Natural killer cell treated with Interleukin-12 subunit alpha and Interleukin-12 subunit beta and Interleukin-15 and Interleukin-18, amount 100 ng/mL, for 72 hours (primary cell): ENCODE measurements at regions not wholly inside any gene's neighbourhood (a gene's known extent, or its start where the extent isn't known, plus 50 kb on each side); places are given as distances from the start of the nearest gene placed in this dataset.
A peak's percentile ranks its signal among the peaks of the same experiment; 100 is the strongest.

Experiments
- ATAC-seq, 2 donors: fragments of 150-1000 bp; cut with Tn5 transposase in 1 of 2; sonication (Bioruptor Pico), chemical (Tn5 transposase) in 1 of 2; 2 replicates each; pipeline ENCODE4 v1.10.0; 2021
- DNase-seq: peaks from one replicate; pipeline ENCODE4 v3.0.0; 2022; ENCODE audit warnings: low spot score
- H3K27ac Mint-ChIP-seq, 2 donors: 1 replicate in 1 of 2; 2 replicates in 1 of 2; pipeline ENCODE4 v1.8.0; 2022; ENCODE audit warnings: mixed read lengths in 2 of 2, mild to moderate bottlenecking in 1 of 2, moderate library complexity in 1 of 2
- H3K27me3 Mint-ChIP-seq, 2 donors: 1 replicate in 1 of 2; 2 replicates in 1 of 2; pipeline ENCODE4 v1.8.0; 2022; ENCODE audit warnings: mixed read lengths in 2 of 2
- H3K36me3 Mint-ChIP-seq: one replicate; pipeline ENCODE4 v1.8.0; 2022; ENCODE audit warnings: mixed read lengths
- H3K4me1 Mint-ChIP-seq, 2 donors: 1 replicate in 1 of 2; 2 replicates in 1 of 2; pipeline ENCODE4 v1.8.0; 2022; ENCODE audit warnings: low read depth in 2 of 2, mixed read lengths in 2 of 2, mild to moderate bottlenecking in 1 of 2
- H3K4me3 Mint-ChIP-seq: one replicate; pipeline ENCODE4 v1.8.0; 2022; ENCODE audit warnings: mixed read lengths
- H3K9me3 Mint-ChIP-seq: 2 replicates; pipeline ENCODE4 v1.8.0; 2022; ENCODE audit warnings: mixed read lengths

DNA sequence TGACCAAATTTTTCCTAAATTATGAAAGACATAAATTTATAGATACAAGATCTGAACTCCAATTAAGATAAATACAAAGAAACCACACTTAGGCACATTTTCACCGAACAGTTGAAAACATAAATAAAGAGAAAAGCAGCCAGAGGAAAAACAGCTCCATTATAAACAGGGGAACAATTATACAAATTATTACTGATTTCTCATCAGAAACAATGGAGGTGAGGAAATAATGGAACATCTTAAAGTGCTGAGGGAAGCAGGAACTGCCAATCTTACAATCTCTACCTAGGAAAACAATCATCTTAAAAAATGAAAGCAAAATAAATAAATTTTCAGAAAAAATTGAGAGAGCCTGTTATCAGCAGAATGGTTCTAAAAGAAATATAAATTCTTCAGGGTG, 234.4 kb upstream of the PMFBP1 start:
- Mint-ChIP-seq H3K27ac (no peak overlapping the region), H3K4me3 (no peak overlapping the region), H3K4me1 (no peaks in the 10 kb centered on the region), H3K27me3 (peaks cover 0 to 10% of the 10 kb centered on the region in 2 donors), H3K36me3 (peaks cover 4% of the 10 kb centered on the region), H3K9me3 (no peaks in the 10 kb centered on the region)
- DNase-seq (no peak), ATAC-seq (no peak)

DNA sequence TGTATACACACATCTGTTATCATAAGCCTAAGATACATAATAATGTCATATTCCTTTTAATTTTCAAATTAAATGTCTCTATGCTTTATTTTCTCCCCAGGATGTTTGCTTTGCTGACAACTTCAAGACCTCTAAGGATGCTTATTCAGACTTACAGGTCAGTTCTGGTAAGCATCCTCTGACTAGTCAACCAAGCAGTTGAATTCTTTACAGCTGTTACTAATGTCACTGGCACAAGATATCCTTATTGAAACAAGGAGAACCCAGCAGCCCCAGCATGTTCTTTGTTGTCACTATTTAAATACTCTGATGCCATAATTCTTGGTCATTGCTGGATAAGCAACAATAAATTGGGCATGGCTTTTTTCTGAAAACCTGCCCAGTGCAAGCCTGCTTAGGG, 232.3 kb upstream of the PMFBP1 start:
- DNase-seq (no peak), ATAC-seq (no peak)
- Mint-ChIP-seq H3K36me3 (peaks cover 4% of the 10 kb centered on the region), H3K4me1 (no peaks in the 10 kb centered on the region), H3K9me3 (no peaks in the 10 kb centered on the region), H3K27ac (no peak overlapping the region), H3K27me3 (peaks cover 0 to 10% of the 10 kb centered on the region in 2 donors), H3K4me3 (no peak overlapping the region)

DNA sequence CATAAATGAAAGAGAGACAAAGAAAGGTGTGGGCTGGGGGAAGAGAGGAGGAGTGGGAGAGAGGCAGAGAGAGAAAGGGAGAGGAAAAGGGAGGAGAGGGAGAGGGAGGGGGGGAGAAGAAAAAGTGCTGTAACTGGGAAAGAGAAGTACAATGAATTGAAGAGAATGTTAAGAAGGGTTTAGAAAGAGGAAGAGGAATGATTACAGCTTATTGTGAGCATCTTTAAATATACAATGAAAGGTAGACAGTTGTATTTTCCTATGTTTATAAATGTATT, 229.1 kb upstream of the PMFBP1 start:
- ATAC-seq (no peak), DNase-seq (no peak)
- Mint-ChIP-seq H3K36me3 (peaks cover 4% of the 10 kb centered on the region), H3K27me3 (peaks cover 0 to 10% of the 10 kb centered on the region in 2 donors), H3K4me1 (no peaks in the 10 kb centered on the region), H3K4me3 (no peak overlapping the region), H3K27ac (peak overlapping the region in 1 of 2 donors; percentile 11), H3K9me3 (no peaks in the 10 kb centered on the region)

DNA sequence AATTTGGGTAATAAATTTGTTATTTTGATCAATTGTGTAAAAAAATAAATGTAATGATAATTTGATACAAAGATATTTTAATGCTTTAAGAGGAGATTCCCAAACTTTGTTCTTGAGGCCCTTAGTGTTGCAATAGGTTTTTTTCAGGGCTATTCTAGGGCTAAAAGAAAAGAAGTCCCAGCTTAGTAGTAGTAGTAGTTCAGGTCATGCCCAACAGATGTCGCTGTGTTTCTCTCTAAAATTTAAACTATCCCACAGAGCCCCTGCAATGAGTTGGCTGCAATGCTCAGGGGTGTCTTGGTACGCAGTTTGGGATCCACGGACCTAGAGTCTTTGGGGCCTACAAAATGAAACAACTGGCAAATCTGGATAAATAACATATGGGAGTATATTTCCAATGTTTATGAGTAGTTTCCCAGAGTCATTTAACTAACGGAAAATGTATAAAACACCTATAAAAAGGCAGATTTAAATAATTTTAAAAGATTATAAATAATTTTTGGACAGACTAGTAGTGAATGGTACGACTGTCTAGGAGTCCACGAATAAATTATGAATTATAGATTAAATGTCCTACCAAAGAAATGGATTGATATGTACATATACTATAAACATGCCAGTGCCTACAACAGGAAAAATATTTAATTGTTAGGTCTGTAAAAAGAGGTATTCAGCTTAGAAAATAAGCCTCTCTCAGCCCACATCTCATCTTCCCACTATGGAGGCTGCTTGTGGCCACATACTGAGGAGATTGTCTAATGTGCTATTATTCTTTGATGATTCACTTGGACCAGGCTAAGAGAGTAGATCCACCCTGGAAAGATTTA, 228.5 kb upstream of the PMFBP1 start:
- no peak for DNase-seq
- no peak for ATAC-seq
- Mint-ChIP-seq H3K4me3 (no peak overlapping the region), H3K9me3 (no peaks in the 10 kb centered on the region), H3K4me1 (no peaks in the 10 kb centered on the region), H3K36me3 (peaks cover 4% of the 10 kb centered on the region), H3K27ac (peak overlapping the region in 1 of 2 donors; percentile 11), H3K27me3 (peaks cover 0 to 7% of the 10 kb centered on the region in 2 donors)

DNA sequence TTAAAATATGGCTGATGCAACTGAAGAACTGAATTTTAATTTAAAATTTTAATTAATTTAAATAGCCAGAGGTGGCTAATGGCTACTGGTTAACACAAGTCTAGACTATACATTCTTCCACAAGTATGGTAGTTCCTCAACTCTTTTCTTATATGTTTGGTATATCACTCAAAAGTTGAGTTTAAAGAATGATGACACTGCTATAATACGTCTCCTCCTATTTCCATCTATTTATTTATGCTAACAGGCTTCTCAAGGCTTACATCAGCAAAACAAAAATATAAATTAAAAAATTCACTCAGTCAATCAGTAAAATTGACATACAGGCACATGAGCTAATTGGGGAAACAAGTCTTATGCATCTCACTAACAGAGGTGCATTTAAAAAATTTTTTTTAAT, 227.9 kb upstream of the PMFBP1 start:
- no peak overlapping the region for H3K4me3 Mint-ChIP-seq
- H3K4me1 Mint-ChIP-seq: no peaks in the 10 kb centered on the region
- H3K9me3 Mint-ChIP-seq: no peaks in the 10 kb centered on the region
- ATAC-seq (no peak), DNase-seq (no peak)
- H3K27me3 Mint-ChIP-seq: peaks cover 0 to under 1% of the 10 kb centered on the region in 2 donors
- no peak overlapping the region for H3K27ac Mint-ChIP-seq
- no peaks in the 10 kb centered on the region for H3K36me3 Mint-ChIP-seq

DNA sequence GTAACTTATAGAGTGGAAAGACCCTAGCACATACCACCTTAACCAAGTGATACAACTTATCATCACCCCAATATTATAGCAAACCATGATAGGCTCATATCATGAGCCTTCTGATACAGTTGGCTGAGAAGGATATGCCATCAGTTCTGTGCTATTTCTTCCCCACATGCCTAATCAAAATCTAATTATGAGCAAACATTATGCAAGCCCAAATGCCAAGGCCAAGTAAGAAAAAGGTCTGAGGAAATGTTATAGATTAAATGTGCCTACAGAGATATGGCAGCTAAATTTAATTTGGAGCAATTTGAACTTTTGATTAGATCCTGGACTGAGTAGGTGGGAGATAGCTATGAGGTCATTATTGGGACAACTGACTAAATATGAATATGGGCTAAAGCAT, 225.9 kb upstream of the PMFBP1 start:
- H3K27ac Mint-ChIP-seq: no peak overlapping the region
- peaks cover 5% of the 10 kb centered on the region for H3K9me3 Mint-ChIP-seq
- H3K4me1 Mint-ChIP-seq: no peaks in the 10 kb centered on the region
- H3K36me3 Mint-ChIP-seq: peaks cover 5% of the 10 kb centered on the region
- H3K27me3 Mint-ChIP-seq: no peaks in the 10 kb centered on the region
- DNase-seq (no peak), ATAC-seq (no peak)
- no peak overlapping the region for H3K4me3 Mint-ChIP-seq

DNA sequence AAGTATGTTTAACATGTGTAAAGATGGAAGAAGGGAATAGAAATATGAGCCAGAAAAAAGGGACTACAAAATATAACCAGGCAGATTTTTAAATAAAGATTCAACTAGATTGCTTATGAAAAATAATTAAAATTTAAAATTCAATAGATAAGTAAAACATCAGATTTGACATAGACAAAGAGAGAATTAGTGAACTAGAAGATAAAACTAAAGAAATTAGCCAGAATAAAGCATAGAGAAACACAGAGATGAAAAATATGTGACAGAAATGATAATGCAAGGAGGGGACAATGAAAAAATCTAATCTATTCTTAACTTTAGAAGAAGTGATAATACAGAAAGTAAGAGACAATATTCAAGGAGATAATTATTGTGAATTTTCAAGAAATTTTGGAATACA, 222.6 kb upstream of the PMFBP1 start:
- DNase-seq: no peak
- peaks cover 5% of the 10 kb centered on the region for H3K36me3 Mint-ChIP-seq

DNA sequence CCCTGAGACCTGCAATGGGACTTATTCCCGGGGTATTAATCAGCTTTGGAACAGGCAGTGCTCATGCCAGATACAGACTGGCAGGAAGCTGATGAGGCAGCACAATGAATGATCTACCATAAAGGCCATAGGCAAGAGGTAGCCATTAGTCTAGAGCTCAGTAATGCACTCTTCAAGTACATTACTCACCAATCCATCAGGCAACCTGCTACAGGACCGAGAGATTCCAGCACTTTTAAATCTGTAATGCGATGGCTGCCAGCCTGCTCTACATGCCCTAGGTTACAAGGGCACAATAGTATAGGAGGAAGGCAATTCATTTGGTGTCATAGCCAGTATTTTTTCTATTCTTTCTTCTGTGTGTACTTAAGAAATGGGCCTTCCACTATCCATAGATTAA, 217.8 kb upstream of the PMFBP1 start:
- Mint-ChIP-seq H3K4me3 (no peak overlapping the region), H3K27me3 (no peaks in the 10 kb centered on the region), H3K9me3 (peaks cover 5% of the 10 kb centered on the region), H3K27ac (no peak overlapping the region), H3K4me1 (no peaks in the 10 kb centered on the region), H3K36me3 (peaks cover 12% of the 10 kb centered on the region)
- DNase-seq: no peak
- no peak for ATAC-seq

More for the DNA sequence above, 222.6 kb upstream of the PMFBP1 start:
- no peak for ATAC-seq
- H3K9me3 Mint-ChIP-seq: peaks cover 5% of the 10 kb centered on the region
- H3K27ac Mint-ChIP-seq: no peak overlapping the region
- H3K4me1 Mint-ChIP-seq: no peaks in the 10 kb centered on the region
- no peak overlapping the region for H3K4me3 Mint-ChIP-seq
- no peaks in the 10 kb centered on the region for H3K27me3 Mint-ChIP-seq

DNA sequence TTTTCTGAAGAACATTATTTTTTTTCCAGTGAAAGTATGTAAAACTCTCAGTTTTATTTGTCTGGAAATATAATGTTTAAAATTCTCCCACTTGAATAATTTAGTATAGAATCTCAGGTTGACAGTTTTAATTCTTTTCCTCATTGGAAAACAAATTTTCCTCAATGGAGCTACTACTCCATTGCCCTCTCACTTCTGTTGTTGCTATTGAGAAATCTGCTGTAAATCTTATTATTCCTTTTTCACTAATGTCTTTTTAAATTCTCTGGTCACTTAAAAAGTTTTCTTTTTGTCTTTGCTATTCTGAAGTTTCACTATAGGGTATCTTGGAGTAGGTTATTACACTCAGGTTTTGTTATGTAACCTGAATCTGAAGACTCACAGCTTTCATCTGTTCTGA, 216.1 kb upstream of the PMFBP1 start:
- ATAC-seq: no peak
- H3K36me3 Mint-ChIP-seq: peaks cover 7% of the 10 kb centered on the region
- no peak overlapping the region for H3K27ac Mint-ChIP-seq
- H3K9me3 Mint-ChIP-seq: no peaks in the 10 kb centered on the region
- H3K27me3 Mint-ChIP-seq: no peaks in the 10 kb centered on the region
- H3K4me3 Mint-ChIP-seq: no peak overlapping the region
- H3K4me1 Mint-ChIP-seq: no peaks in the 10 kb centered on the region
- DNase-seq: no peak

DNA sequence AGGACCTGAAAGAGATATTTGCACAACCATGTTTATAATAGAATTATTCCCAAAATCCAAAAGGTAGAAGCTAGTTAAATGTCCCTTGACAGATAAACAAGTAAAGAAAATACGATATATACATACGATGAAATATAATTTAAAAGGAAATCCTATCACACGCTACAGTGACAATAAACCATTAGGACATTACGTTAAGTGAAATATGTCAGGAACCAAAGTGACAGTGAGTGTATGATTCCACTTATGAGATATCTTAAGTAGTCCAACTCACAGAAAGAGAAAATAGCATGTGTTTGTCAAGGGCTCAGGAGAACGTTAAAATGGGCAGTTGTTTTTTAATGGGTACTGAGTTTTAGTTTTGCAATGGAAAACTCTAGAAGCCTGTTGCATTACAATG, 212.7 kb upstream of the PMFBP1 start:
- Mint-ChIP-seq H3K36me3 (peaks cover 7% of the 10 kb centered on the region), H3K27me3 (no peaks in the 10 kb centered on the region), H3K4me3 (no peak overlapping the region), H3K9me3 (no peaks in the 10 kb centered on the region), H3K27ac (no peak overlapping the region), H3K4me1 (no peaks in the 10 kb centered on the region)
- DNase-seq (no peak), ATAC-seq (no peak)

DNA sequence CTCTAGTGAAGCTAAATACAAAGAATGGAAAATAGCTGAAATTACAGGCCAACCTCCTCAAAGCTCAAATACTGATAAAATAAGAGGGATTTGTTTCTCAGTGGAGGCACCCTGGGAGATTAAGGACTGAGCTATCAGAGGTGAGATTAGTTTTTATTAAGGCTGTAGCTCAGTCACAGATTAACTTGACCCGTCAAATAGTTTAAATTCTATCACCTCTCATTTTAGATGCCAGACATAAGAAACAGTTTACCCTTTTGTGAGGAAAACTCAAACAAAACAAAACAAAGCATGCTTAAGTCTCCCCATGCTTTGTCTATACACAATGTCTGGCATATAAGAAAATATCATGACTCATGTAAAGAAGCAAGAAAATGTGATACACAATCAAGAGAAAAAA, 208.3 kb upstream of the PMFBP1 start:
- no peak overlapping the region for H3K4me3 Mint-ChIP-seq

DNA sequence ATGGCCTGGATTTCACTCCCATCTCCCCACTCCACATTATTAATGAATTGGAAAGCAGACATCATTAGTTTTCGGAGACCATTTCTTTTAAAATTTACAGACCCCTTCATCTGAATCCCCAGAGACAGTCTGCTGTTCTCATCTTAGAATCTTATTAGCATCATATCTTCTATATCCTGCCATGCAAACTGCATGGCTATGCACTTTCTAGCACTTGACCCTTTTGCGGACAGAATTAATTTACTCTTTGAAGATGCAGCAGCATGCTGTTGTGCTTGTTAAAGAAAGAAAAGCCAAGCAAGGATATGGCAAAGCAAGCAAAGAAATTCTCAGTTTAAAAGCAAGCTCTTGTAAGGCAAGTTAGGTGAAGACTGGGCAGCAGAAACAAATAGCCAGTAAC, 201.2 kb upstream of the PMFBP1 start:
- ATAC-seq: no peak
- Mint-ChIP-seq H3K36me3 (no peaks in the 10 kb centered on the region), H3K4me1 (no peaks in the 10 kb centered on the region), H3K27ac (no peak overlapping the region), H3K4me3 (no peak overlapping the region), H3K9me3 (no peaks in the 10 kb centered on the region), H3K27me3 (no peaks in the 10 kb centered on the region)
- DNase-seq: no peak

More for the DNA sequence above, 208.3 kb upstream of the PMFBP1 start:
- Mint-ChIP-seq H3K4me1 (no peaks in the 10 kb centered on the region), H3K9me3 (no peaks in the 10 kb centered on the region), H3K36me3 (no peaks in the 10 kb centered on the region), H3K27ac (no peak overlapping the region), H3K27me3 (no peaks in the 10 kb centered on the region)
- DNase-seq (no peak), ATAC-seq (no peak)

DNA sequence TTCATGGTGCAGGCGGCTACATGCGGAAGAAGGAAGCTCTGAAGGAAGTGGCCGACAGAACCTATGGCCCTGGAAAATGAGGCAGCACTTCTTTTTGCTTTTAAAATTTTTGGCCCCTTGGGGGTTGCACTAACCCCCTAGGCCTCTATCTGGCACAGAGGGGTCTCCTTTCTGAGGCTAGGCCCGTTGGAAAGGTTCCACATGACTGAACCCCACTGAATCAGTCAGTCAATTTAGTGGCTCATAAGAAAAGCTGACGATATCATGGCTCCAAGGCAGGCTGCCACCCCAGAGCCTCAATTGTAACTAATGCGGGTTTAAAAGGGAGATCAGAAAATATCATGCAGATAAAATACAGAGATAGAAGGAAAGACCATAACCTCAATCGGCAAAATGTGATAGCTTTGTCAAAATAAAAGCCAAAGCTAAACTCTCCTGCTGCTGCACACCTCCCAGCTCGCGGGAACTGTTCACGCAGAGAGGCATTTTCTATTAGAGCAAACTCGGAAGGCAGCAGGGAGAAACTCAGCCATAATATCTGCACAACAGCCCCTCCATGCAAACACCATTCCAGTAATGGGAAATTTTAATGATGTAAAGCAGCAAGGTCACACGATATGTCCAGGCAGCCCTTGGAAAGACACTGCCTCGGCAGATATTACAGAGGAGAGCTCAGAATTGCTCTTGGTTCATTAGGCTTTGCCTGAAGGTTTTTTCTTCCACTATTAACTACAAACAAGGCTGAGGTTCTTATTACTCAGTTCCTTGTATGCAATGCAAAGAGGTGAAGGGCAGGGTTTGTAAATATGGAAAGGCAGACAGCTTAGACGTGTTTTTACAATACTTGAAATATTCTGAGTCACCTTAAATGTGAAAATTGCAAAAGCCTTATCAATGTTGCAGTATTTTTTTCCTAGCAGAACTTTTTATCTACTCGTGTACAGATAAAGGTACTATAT, 200.4 kb upstream of the PMFBP1 start:
- DNase-seq (no peak), ATAC-seq (no peak)
- no peaks in the 10 kb centered on the region for H3K4me1 Mint-ChIP-seq
- no peak overlapping the region for H3K27ac Mint-ChIP-seq
- no peaks in the 10 kb centered on the region for H3K27me3 Mint-ChIP-seq
- no peak overlapping the region for H3K4me3 Mint-ChIP-seq
- H3K9me3 Mint-ChIP-seq: no peaks in the 10 kb centered on the region
- H3K36me3 Mint-ChIP-seq: peaks cover 4% of the 10 kb centered on the region

DNA sequence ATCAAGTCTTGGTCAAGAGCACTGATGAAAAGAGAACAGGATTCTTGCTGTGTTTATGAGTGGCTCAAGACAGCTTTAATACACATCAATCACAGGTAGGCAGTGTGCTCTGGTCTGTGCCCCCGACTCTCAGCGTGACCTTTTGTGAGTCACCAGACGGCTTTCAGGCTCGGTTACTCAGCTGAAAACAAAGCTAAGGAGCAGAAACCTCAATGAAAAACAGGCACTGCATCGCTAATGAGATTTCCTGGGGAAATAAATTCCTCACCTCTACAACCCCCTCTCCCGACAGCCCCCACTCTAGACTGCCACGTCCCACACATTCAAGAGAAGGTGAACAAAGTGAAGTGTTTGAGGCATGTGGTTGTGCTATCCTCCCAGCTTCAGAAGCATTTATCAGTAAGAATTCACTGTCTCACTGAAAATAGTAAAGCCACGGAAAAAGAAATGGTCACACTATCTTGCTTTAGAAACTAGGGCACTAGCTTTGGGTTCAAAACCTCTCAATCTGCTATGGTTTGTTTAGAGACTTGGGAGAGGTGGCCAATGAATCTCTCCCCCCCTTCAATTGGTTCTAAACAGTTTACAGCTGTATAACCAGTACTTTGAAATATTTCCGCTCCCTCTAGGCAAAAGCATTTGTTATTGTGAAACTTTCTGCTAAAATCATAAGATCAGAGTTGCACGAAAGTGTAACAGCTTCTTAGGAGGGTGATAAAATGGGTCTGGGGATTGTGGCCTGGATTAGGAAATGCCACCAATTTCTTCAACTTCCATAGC, 199.5 kb upstream of the PMFBP1 start:
- Mint-ChIP-seq H3K27ac (no peak overlapping the region), H3K36me3 (peaks cover 6% of the 10 kb centered on the region), H3K27me3 (no peaks in the 10 kb centered on the region), H3K4me1 (no peaks in the 10 kb centered on the region), H3K9me3 (no peaks in the 10 kb centered on the region), H3K4me3 (no peak overlapping the region)
- ATAC-seq (no peak), DNase-seq (no peak)
